22Rv1 (cell line): ENCODE measurements at regions not wholly inside any gene's neighbourhood (a gene's known extent, or its start where the extent isn't known, plus 50 kb on each side); places are given as distances from the start of the nearest gene placed in this dataset.

Experiments
- H3K27ac ChIP-seq: fragments of 450-650 bp; 2 replicates; pipeline ENCODE4 v1.5.1; 2017
- CTCF ChIP-seq: fragments of 450-650 bp; IDR thresholded peaks from 2 replicates; pipeline ENCODE4 v1.5.1; 2017; ENCODE audit warnings: mild to moderate bottlenecking
- ZFX ChIP-seq: fragments of 450-650 bp; IDR thresholded peaks from 2 replicates; pipeline ENCODE4 v1.6.1; 2017; ENCODE audit warnings: antibody characterized with exemption, borderline replicate concordance

- no peak overlapping the region for H3K27ac ChIP-seq
- TF ChIP-seq ZFX (no peak), CTCF (no peak)
Measured at GRCh38 chr3:132772252-132772651, 50.0 kb upstream of the NPHP3 start.
